Upper lobe of right lung (tissue), 1 donor: ENCODE measurements at regions not wholly inside any gene's neighbourhood (a gene's known extent, or its start where the extent isn't known, plus 50 kb on each side); places are given as distances from the start of the nearest gene placed in this dataset.

Source experiments
- ATAC-seq: fragments of 200-7000 bp; cut with Tn5 transposase; one replicate; pipeline ENCODE4 v1.9.1; 2020; ENCODE audit warnings: mild to moderate bottlenecking, moderate library complexity
- DNase-seq: peaks from one replicate; pipeline ENCODE4 v3.0.0-alpha.2; 2020
- H3K27ac ChIP-seq: fragments of 200-600 bp; one replicate; pipeline ENCODE4 v1.8.0; 2022
- H3K27me3 ChIP-seq: fragments of 200-600 bp; one replicate; pipeline ENCODE4 v1.8.0; 2022; ENCODE audit warnings: mild to moderate bottlenecking
- H3K36me3 ChIP-seq: fragments of 200-600 bp; one replicate; pipeline ENCODE4 v1.8.0; 2022
- H3K4me1 ChIP-seq: fragments of 200-600 bp; one replicate; pipeline ENCODE4 v1.8.0; 2022
- H3K4me3 ChIP-seq: fragments of 200-600 bp; one replicate; pipeline ENCODE4 v1.8.0; 2022; ENCODE audit warnings: mild to moderate bottlenecking
- H3K9me3 ChIP-seq: fragments of 200-600 bp; one replicate; pipeline ENCODE4 v1.8.0; 2022
- CTCF ChIP-seq: fragments of 200-600 bp; IDR thresholded peaks from one replicate; pipeline ENCODE4 v1.8.0; 2022; ENCODE audit warnings: antibody characterized with exemption
- intact Hi-C: fragments of 100-400 bp; cut with DNase I; formaldehyde crosslinking; loops from one replicate; pipeline ENCODE4 v1.11.0; 2022
- donor health status: DM: no; HTN: yes; CAD: no; lungs with severe emphysema.

GRCh38 chr13:105643966-105644365 is 891.5 kb downstream of the EFNB2 start:
- Histone ChIP-seq H3K9me3 (no peaks in the 10 kb centered on the region), H3K27me3 (no peaks in the 10 kb centered on the region), H3K27ac (no peak overlapping the region), H3K4me3 (no peak overlapping the region), H3K36me3 (no peaks in the 10 kb centered on the region), H3K4me1 (no peaks in the 10 kb centered on the region)
- ATAC-seq (no peak), DNase-seq (no peak)
- no peak for TF ChIP-seq CTCF
- intact Hi-C loops = no loop called here

- Histone ChIP-seq H3K4me3 (no peak overlapping the region), H3K27me3 (no peaks in the 10 kb centered on the region), H3K36me3 (no peaks in the 10 kb centered on the region), H3K4me1 (no peaks in the 10 kb centered on the region), H3K9me3 (no peaks in the 10 kb centered on the region), H3K27ac (no peak overlapping the region)
- intact Hi-C loops = no loop called here
- ATAC-seq = no peak
- TF ChIP-seq CTCF = no peak
- no peak for DNase-seq
These were observed 892.9 kb downstream of the EFNB2 start for GRCh38 chr13:105642511-105642958.

- no peak for TF ChIP-seq CTCF
- no peaks in the 10 kb centered on the region for H3K36me3 ChIP-seq
- no peak overlapping the region for H3K27ac ChIP-seq
- no peaks in the 10 kb centered on the region for H3K4me1 ChIP-seq
- ATAC-seq (no peak), DNase-seq (no peak)
- H3K27me3 ChIP-seq = no peaks in the 10 kb centered on the region
- intact Hi-C loops = no loop called here
- H3K4me3 ChIP-seq = no peak overlapping the region
- H3K9me3 ChIP-seq = no peaks in the 10 kb centered on the region
These were observed 894.3 kb downstream of the EFNB2 start for GRCh38 chr13:105641121-105641520.

GRCh38 chr13:105638426-105638825 is 897.0 kb downstream of the EFNB2 start:
- DNase-seq = no peak
- intact Hi-C loops = no loop called here
- TF ChIP-seq CTCF = no peak
- Histone ChIP-seq H3K4me3 (no peak overlapping the region), H3K9me3 (no peaks in the 10 kb centered on the region), H3K36me3 (no peaks in the 10 kb centered on the region), H3K27me3 (no peaks in the 10 kb centered on the region), H3K4me1 (no peaks in the 10 kb centered on the region), H3K27ac (no peak overlapping the region)
- ATAC-seq = no peak

DNA sequence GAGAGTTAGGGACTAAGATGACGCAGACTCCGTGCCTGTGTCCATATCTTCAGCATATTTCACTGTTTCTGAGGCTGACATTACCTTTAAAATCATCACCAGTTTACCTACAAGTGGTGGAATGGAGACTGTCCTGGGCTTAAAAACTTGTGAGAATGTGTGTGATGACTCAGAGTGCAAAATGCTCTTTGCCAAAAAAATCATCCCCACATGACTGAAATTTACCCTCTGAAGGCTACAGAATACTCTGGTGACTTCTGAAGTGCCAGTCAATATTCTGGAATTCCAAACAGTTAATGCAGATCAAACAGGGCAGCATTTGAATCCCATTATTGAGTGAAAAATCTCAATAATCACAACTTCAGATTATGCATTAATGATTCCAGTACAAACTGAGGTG is 901.4 kb downstream of the EFNB2 start:
- ATAC-seq = no peak
- H3K9me3 ChIP-seq = no peaks in the 10 kb centered on the region
- H3K27ac ChIP-seq = no peak overlapping the region
- H3K4me1 ChIP-seq = no peaks in the 10 kb centered on the region
- TF ChIP-seq CTCF = no peak
- intact Hi-C loops = no loop called here
- H3K4me3 ChIP-seq = no peak overlapping the region
- no peaks in the 10 kb centered on the region for H3K27me3 ChIP-seq
- no peaks in the 10 kb centered on the region for H3K36me3 ChIP-seq
- DNase-seq = no peak

DNA sequence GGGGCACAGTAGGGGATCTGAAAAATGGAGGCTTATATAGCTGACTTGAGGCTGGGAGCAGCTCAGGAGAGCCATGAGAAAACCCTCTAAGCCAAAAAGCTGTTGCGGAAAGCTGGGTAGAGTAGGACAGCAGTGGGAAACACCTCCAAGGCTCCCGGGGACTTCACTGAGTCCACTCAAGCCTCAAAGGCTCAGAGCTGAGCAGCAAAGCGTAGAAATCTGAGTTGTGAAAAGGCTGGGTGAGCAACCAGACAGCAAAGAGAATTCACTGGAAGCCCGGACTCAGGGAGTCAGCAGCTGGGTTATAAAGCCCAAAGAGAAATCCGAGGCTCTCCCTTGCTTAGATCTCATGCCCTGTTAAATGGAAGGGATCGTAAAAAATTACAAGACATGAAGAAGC is 905.0 kb downstream of the EFNB2 start:
- H3K9me3 ChIP-seq = no peaks in the 10 kb centered on the region
- H3K4me3 ChIP-seq = no peak overlapping the region
- DNase-seq (no peak), ATAC-seq (no peak)
- no peak overlapping the region for H3K27ac ChIP-seq
- no peaks in the 10 kb centered on the region for H3K36me3 ChIP-seq
- no peaks in the 10 kb centered on the region for H3K27me3 ChIP-seq
- intact Hi-C loops = no loop called here
- no peaks in the 10 kb centered on the region for H3K4me1 ChIP-seq
- no peak for TF ChIP-seq CTCF
